GM12892 (cell line): ENCODE measurements at regions not wholly inside any gene's neighbourhood (a gene's known extent, or its start where the extent isn't known, plus 50 kb on each side); places are given as distances from the start of the nearest gene placed in this dataset.

Experiments used
- DNase-seq: peaks from one replicate; pipeline ENCODE4 v3.0.0; 2011; ENCODE audit not compliant: insufficient read length
- FAIRE-seq: peaks from 2 replicates; lab custom pipeline; 2011; peaks lifted over from hg19 to GRCh38; lab: Jason Lieb, UNC
- POLR2A ChIP-seq: IDR thresholded peaks from 2 replicates; pipeline ENCODE4 v1.6.1; 2011; ENCODE audit warnings: low read depth, low read length, control low read depth
- POLR2AphosphoS5 ChIP-seq: IDR thresholded peaks from 2 replicates; pipeline ENCODE4 v1.6.1; 2011; ENCODE audit warnings: low read depth, low read length, control low read depth
- TAF1 ChIP-seq: IDR thresholded peaks from 2 replicates; pipeline ENCODE4 v1.6.1; 2011; ENCODE audit warnings: low read depth, mild to moderate bottlenecking, control low read depth, low read length, borderline replicate concordance

- FAIRE-seq: no peak
Observed at GRCh38 chr20:39638731-39639130, 676.6 kb downstream of the DHX35 start.

GRCh38 chr20:39633689-39634088 is 671.5 kb downstream of the DHX35 start:
- DNase-seq: no peak
- no peak for FAIRE-seq
- TF ChIP-seq POLR2AphosphoS5 (no peak), TAF1 (no peak), POLR2A (no peak)

More at GRCh38 chr20:39638731-39639130, 676.6 kb downstream of the DHX35 start:
- no peak for DNase-seq
- TF ChIP-seq TAF1: no peak
- TF ChIP-seq POLR2A: no peak

GRCh38 chr20:39632757-39633156 is 670.6 kb downstream of the DHX35 start:
- DNase-seq: no peak
- TF ChIP-seq POLR2AphosphoS5 (no peak), POLR2A (no peak)
- FAIRE-seq: no peak

GRCh38 chr20:39632176-39632575 is 670.0 kb downstream of the DHX35 start:
- FAIRE-seq (no peak), DNase-seq (no peak)
- no peak for TF ChIP-seq POLR2AphosphoS5
- TF ChIP-seq TAF1: no peak
- TF ChIP-seq POLR2A: no peak

- FAIRE-seq (no peak), DNase-seq (no peak)
- TF ChIP-seq TAF1 (no peak), POLR2AphosphoS5 (no peak)
Observed at GRCh38 chr20:39631557-39631956, 669.4 kb downstream of the DHX35 start.

- DNase-seq: no peak
- TF ChIP-seq POLR2AphosphoS5: no peak
- no peak for TF ChIP-seq POLR2A
- TF ChIP-seq TAF1: no peak
- FAIRE-seq: no peak
Observed at GRCh38 chr20:39630215-39630908, 668.2 kb downstream of the DHX35 start.

GRCh38 chr20:39627765-39628164 is 665.6 kb downstream of the DHX35 start:
- FAIRE-seq (no peak), DNase-seq (no peak)
- no peak for TF ChIP-seq POLR2A
- no peak for TF ChIP-seq POLR2AphosphoS5
- no peak for TF ChIP-seq TAF1

- DNase-seq (no peak), FAIRE-seq (no peak)
- no peak for TF ChIP-seq POLR2A
- TF ChIP-seq POLR2AphosphoS5: no peak
- TF ChIP-seq TAF1: no peak
Observed at GRCh38 chr20:39624316-39624715, 662.2 kb downstream of the DHX35 start.

GRCh38 chr20:39623584-39624234 is 661.6 kb downstream of the DHX35 start:
- no peak for FAIRE-seq
- no peak for DNase-seq
- TF ChIP-seq POLR2AphosphoS5 (no peak), TAF1 (no peak), POLR2A (no peak)

GRCh38 chr20:39619271-39619785 is 657.2 kb downstream of the DHX35 start:
- FAIRE-seq (no peak), DNase-seq (no peak)
- TF ChIP-seq TAF1 (no peak), POLR2AphosphoS5 (no peak), POLR2A (no peak)

GRCh38 chr20:39611901-39612300 is 649.8 kb downstream of the DHX35 start:
- no peak for DNase-seq
- no peak for FAIRE-seq
- TF ChIP-seq POLR2A (no peak), TAF1 (no peak), POLR2AphosphoS5 (no peak)

GRCh38 chr20:39607141-39607540 is 645.0 kb downstream of the DHX35 start:
- no peak for DNase-seq
- TF ChIP-seq POLR2AphosphoS5 (no peak), POLR2A (no peak), TAF1 (no peak)
- no peak for FAIRE-seq

GRCh38 chr20:39605908-39606307 is 643.8 kb downstream of the DHX35 start:
- FAIRE-seq: no peak
- TF ChIP-seq POLR2AphosphoS5 (no peak), TAF1 (no peak), POLR2A (no peak)
- DNase-seq: no peak

- DNase-seq (no peak), FAIRE-seq (no peak)
Observed at GRCh38 chr20:39605361-39605760, 643.2 kb downstream of the DHX35 start.

More at GRCh38 chr20:39605361-39605760, 643.2 kb downstream of the DHX35 start:
- no peak for TF ChIP-seq POLR2AphosphoS5
- no peak for TF ChIP-seq POLR2A
- TF ChIP-seq TAF1: no peak
